ENCODE measurements at regions not wholly inside any gene's neighbourhood (a gene's known extent, or its start where the extent isn't known, plus 50 kb on each side); places are given as distances from the start of the nearest gene placed in this dataset.

DNA sequence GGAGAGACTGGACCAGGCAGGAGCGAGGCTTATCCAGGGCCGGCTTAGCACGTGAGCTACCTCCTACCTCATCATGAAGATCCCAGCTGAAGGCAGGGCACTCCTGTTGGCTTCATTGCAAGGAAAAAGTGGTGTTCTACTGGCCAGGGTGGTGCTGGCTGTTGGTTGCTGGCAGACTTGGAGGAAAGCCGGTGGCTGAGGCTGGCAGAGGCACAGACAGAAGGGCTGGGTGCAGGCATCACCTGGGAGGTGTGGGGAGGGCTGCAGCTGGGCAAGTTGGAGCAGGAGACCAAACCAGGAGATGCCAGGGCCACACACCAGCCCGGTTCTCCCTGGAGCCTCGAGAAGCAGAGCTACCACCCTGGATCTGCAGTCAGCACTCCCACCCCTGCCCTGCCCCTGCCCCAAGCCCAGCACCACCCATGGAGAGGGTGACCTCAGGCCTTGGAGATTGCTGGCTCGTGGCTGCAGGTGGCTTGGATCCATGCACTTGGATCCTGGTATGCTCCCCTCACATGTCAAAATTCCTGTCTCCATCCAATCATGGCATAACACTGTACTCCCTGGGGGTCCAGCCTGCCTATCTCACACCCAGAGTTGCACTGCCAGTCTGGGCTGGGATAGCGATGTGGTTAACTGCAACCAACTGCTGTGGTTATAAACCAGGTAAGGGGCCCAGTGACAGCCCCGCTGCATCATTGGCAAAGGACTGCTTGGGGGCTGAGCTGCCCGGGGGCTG lies 49.7 kb downstream of the GLI2 start:
- no peak for DNase-seq (ENCODE audit: low read depth in 2 of 3, low spot score in 2 of 3)

- DNase-seq (ENCODE audit: low read depth in 2 of 3, low spot score in 2 of 3), result no peak
These were observed 50.6 kb downstream of the GLI2 start for GRCh38 chr2:120786038-120786960.

GRCh38 chr2:120787111-120787821 lies 51.6 kb downstream of the GLI2 start:
- no peak for DNase-seq (ENCODE audit: low read depth in 2 of 3, low spot score in 2 of 3)

GRCh38 chr2:120787822-120788700 lies 52.4 kb downstream of the GLI2 start:
- DNase-seq (ENCODE audit: low read depth in 2 of 3, low spot score in 2 of 3), result no peak

- no peak for DNase-seq (ENCODE audit: low read depth in 2 of 3, low spot score in 2 of 3)
These were observed 55.7 kb downstream of the GLI2 start for GRCh38 chr2:120791243-120791961.

DNA sequence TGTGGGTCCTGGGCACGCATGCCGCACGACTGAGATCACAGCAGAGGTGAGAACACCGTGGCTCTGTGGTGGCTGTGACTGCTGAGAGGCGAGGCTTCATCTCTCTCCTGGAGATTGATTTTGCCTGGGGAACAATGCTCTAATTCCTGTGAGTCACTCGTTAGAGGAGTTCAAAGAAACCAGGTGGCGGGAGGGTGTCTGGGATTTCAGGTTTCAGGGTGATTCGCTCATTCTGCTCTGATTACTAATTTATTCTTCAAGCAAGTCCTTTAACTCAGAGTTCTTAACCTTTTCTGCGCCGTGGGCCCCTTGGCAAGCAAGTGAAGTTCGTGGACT lies 56.3 kb downstream of the GLI2 start:
- DNase-seq (ENCODE audit: low read depth in 2 of 3, low spot score in 2 of 3), result no peak

- no peak for DNase-seq (ENCODE audit: low read depth in 2 of 3, low spot score in 2 of 3)
These were observed 58.2 kb downstream of the GLI2 start for GRCh38 chr2:120793682-120794403.

GRCh38 chr2:120794716-120795115 lies 59.0 kb downstream of the GLI2 start:
- no peak for DNase-seq (ENCODE audit: low read depth in 2 of 3, low spot score in 2 of 3)

- no peak for DNase-seq (ENCODE audit: low read depth in 2 of 3, low spot score in 2 of 3)
These were observed 60.4 kb downstream of the GLI2 start for GRCh38 chr2:120796094-120796493.

DNA sequence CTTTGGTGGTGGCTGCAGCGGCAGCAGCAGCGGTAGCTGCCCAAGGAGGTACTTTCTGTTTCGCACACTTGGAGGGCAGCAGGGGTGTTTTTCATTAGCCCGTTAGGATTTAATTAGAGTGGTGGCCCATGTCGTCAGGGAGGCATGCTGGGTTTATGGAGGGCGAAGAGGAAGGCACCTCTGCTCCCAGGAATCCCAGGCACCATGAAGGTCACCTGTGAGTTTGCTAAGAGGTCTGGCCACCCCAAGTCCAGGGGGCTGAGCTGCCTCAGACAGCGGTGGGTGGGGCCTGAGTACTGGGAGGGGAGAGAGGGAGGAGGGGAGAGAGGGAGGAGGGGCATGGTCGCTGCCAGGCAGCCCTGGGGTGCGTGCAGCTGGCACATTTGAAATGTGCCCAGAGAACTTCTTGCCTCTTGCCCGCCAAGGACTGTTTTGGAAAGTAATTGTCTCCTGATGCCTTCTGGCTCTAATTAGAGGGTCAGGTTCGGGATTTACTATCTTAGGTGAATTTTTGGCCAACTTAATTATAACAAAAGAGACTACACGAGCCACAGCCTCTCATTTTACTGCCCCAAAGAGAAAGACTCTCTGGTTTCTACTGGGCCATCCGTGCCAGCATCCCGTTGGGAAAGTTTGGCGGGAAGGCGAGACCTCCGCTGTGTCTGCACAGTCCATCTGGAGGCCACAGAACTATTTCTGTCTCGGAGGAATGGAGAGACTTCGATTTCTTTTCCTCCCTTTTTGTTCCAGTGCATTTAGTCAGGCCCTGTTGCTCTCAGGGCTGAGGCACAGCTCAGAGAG lies 62.0 kb downstream of the GLI2 start:
- DNase-seq (ENCODE audit: low read depth in 2 of 3, low spot score in 2 of 3), result no peak

DNA sequence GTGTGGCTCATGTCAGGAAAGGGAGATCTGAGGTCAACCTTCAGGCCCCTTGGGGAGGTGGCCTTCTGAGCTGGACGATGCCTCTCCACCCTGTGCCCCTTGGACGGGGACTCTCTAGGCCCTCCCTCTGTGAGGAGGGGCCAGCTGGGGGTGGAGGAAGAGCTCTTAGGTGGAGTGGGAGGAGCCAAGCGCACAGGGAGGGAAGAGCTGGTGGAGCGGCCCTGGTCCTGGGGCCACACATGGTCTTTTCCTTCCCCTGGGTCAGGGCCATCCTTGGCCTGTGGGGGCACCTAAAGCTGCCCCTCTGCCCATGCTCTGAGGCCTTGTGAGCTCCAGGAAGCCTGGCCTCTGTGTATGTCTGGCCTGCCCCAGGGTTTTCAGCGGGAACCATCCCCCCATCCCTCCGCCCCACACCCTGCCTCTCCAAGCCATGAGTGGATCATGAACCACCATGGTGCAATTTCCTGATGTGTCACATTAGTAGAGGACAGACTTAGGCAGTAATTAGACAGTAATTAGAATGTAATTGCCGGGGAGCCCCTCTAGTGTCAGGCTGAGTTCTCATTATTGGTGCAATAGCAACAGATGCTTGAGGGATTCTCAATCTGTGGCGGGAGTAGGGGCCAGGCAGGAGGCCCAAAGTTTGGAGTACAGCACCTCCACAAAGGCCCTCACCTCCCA lies 63.0 kb downstream of the GLI2 start:
- no peak for DNase-seq (ENCODE audit: low read depth in 2 of 3, low spot score in 2 of 3)

GRCh38 chr2:120802158-120802557 lies 66.5 kb downstream of the GLI2 start:
- DNase-seq (ENCODE audit: low read depth in 2 of 3, low spot score in 2 of 3), result no peak

GRCh38 chr2:120802867-120803484 lies 67.3 kb downstream of the GLI2 start:
- DNase-seq (ENCODE audit: low read depth in 2 of 3, low spot score in 2 of 3), result no peak

DNA sequence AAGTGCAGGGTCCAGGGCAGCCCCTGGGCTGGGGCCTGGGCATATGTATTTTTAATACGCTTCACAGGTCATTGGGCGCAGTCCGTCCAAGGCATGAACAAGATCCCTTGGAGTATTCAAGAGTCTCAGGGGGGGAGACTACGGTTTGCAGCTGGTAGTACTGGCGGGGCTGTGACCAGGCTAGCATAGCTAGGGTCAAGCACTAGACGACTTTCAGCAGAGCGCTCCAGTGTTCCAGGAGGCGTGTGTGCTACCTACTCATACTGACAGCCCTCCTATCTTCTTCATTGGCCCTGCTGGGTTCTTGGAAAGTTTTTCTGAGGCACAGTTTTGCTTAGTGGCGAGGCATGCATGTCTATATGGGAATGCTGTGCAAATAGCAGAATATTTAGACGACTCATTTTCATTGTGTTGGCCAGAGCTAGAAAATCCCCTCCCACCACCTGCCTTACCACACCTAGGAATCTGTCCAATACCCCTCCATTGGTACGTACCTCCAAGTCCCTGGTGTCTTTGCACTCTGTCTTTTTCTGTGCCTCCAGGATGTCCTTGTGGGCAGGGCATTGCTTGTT lies 68.2 kb downstream of the GLI2 start:
- no peak for DNase-seq (ENCODE audit: low read depth in 2 of 3, low spot score in 2 of 3)

DNA sequence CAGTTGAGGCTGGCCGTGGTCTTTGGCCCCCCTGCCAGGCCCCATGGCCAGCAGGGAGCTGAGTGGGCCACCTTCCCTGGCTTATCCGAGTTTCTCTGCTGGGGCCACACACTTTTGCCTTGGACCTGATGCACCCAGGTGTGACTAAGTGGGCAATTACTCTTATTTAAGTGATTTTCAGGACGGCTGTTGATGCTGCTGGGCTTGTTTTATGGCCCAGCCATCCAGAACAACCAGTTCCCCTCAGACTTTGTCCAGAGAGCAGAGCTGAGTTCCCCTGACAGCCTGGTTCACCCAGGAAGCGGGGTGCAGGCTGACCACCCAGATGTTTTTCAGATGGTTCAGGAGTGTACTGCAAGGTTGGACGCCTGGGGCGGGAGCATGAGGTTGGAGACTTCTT lies 68.8 kb downstream of the GLI2 start:
- no peak for DNase-seq (ENCODE audit: low read depth in 2 of 3, low spot score in 2 of 3)

DNA sequence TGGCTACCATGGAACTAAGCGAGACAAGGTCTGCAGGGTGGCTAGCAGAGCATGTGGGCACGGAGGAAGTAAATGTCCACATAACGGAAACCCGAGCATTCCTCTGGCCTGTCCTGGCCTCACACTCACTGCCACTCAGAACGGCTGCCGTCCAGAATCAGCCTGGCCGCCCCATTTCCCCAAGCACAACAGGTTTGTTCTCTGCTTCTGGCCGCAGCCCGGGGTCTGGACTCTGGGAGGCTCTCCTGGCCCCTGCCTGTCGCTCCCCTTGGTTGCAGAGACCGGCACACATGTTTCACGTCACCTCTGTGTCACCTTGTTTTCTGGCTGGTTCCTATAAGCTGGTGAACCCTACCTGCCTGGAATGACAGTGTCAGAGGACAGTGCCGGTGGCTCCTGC lies 69.3 kb downstream of the GLI2 start:
- DNase-seq (ENCODE audit: low read depth in 2 of 3, low spot score in 2 of 3), result no peak

DNA sequence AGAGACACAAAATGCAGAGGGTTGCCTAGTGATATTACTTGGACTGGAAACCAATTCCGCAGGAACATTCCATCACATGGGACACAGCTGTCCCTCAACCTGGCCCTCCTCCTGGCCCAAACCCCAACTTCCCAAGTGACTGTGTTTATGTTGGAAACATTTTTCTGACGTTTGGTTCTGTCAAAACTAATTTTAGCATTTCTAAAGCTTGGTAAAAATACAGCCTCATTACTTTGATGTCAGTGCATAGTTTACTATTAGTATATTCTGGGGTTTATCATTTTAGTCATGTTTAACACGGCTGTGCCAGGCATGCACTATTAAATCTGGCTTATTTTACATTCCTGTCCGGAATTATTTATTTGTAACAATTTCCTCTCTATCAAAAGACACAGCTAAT lies 69.9 kb downstream of the GLI2 start:
- no peak for DNase-seq (ENCODE audit: low read depth in 2 of 3, low spot score in 2 of 3)

All from activated CD8-positive, alpha-beta memory T cell treated with anti-CD3 and anti-CD28 coated beads for 48 hours (primary cell).